T-cell (primary cell): ENCODE measurements at regions not wholly inside any gene's neighbourhood (a gene's known extent, or its start where the extent isn't known, plus 50 kb on each side); places are given as distances from the start of the nearest gene placed in this dataset.
"Not testable (repeated sequence)": the region's sequence is repeated elsewhere in the genome, so short reads cannot be mapped to it uniquely, and the experiment has no call there.

ENCODE experiments used
- ATAC-seq, 4 experiments: fragments of 200-7000 bp in 3 of 4; fragments of 150-1000 bp in 1 of 4; cut with Tn5 transposase; replicated peaks in 1 of 4; 1 replicate in 3 of 4; 2 replicates in 1 of 4; pipeline ENCODE4 v1.10.0; 2021; ENCODE audit warnings: moderate library complexity in 3 of 4, mild to moderate bottlenecking in 2 of 4, moderate number of reproducible peaks in 1 of 4
- CTCF ChIA-PET, 2 donors: fragments of 300-600 bp; sonication (Branson Sonifier 250); formaldehyde crosslinking; loops; one replicate each; lab custom pipeline; 2022; ENCODE audit warnings: antibody characterized with exemption in 2 of 2; lab: Charles Lee
- POLR2A ChIA-PET, 2 donors: fragments of 300-600 bp; sonication (Branson Sonifier 250); formaldehyde crosslinking; loops; one replicate each; lab custom pipeline; 2022; ENCODE audit warnings: antibody characterized with exemption in 2 of 2; lab: Charles Lee
- DNase-seq, 35 experiments: peaks; one replicate each; pipeline versions ENCODE4 v3.0.0 to v3.0.0-alpha.2; 2013 to 2023
- H3K27ac ChIP-seq: one replicate; pipeline ENCODE4 v1.5.1; 2013; ENCODE audit warnings: low read length
- H3K27me3 ChIP-seq, 2 experiments: replicated peaks in 1 of 2; 1 replicate in 1 of 2; 2 replicates in 1 of 2; pipeline versions ENCODE4 v1.6.1 to v1.7.0; 2013; ENCODE audit warnings: low read length in 1 of 2, mixed read lengths in 1 of 2; ENCODE audit not compliant: control insufficient read depth in 2 of 2, insufficient read depth in 2 of 2; ENCODE audit errors: extremely low read depth in 1 of 2
- H3K36me3 ChIP-seq, 2 donors: 1 replicate in 1 of 2; 2 replicates in 1 of 2; pipeline versions ENCODE4 v1.6.1 to v1.7.0; 2013; ENCODE audit warnings: low read length in 1 of 2; ENCODE audit not compliant: control insufficient read depth in 2 of 2, insufficient read depth in 1 of 2; ENCODE audit errors: extremely low read depth in 1 of 2
- H3K4me1 ChIP-seq, 2 experiments: 1 replicate in 1 of 2; 2 replicates in 1 of 2; pipeline versions ENCODE4 v1.6.1 to v1.7.0; 2013; ENCODE audit warnings: low read length in 2 of 2, mixed read lengths in 1 of 2; ENCODE audit not compliant: insufficient read depth in 2 of 2, control insufficient read depth in 1 of 2; ENCODE audit errors: extremely low read depth in 1 of 2
- H3K4me3 ChIP-seq, 2 donors: 1 replicate in 1 of 2; 2 replicates in 1 of 2; pipeline versions ENCODE4 v1.5.1 to v1.7.0; 2013; ENCODE audit warnings: mild to moderate bottlenecking in 2 of 2, low read length in 1 of 2, moderate library complexity in 1 of 2; ENCODE audit not compliant: control insufficient read depth in 1 of 2; ENCODE audit errors: extremely low read depth in 1 of 2
- H3K9me3 ChIP-seq: 2 replicates; pipeline ENCODE4 v1.7.0; 2013
- H3K27ac Mint-ChIP-seq, 2 donors: one replicate each; pipeline ENCODE4 v1.8.0; 2020 to 2021; ENCODE audit warnings: mild to moderate bottlenecking in 2 of 2, mixed read lengths in 2 of 2
- H3K27me3 Mint-ChIP-seq, 2 donors: one replicate each; pipeline ENCODE4 v1.8.0; 2021 to 2022; ENCODE audit warnings: mixed read lengths in 2 of 2
- H3K36me3 Mint-ChIP-seq: one replicate; pipeline ENCODE4 v1.8.0; 2021; ENCODE audit warnings: mixed read lengths
- H3K4me1 Mint-ChIP-seq, 3 donors: one replicate each; pipeline ENCODE4 v1.8.0; 2020 to 2022; ENCODE audit warnings: mixed read lengths in 3 of 3, mild to moderate bottlenecking in 1 of 3
- H3K4me3 Mint-ChIP-seq, 3 donors: one replicate each; pipeline ENCODE4 v1.8.0; 2020 to 2022; ENCODE audit warnings: mild to moderate bottlenecking in 3 of 3, mixed read lengths in 3 of 3, moderate library complexity in 3 of 3
- H3K9me3 Mint-ChIP-seq, 3 donors: one replicate each; pipeline ENCODE4 v1.8.0; 2020 to 2022; ENCODE audit warnings: mixed read lengths in 3 of 3
- WGBS: methylation state at CpG from one replicate; pipeline ENCODE4 v1.1.5; 2013; ENCODE audit warnings: missing lambda C conversion rate; ENCODE audit not compliant: insufficient coverage; 5-methylcytosine and 5-hydroxymethylcytosine counted together

GRCh38 chr4:77449171-77449570 lies 156.4 kb upstream of the CXCL13 start:
- Histone ChIP-seq H3K9me3 (no peaks in the 10 kb centered on the region), H3K36me3 (no peaks in the 10 kb centered on the region), H3K4me1 (no peaks in the 10 kb centered on the region), H3K27me3 (no peaks in the 10 kb centered on the region), H3K27ac (no peak overlapping the region), H3K4me3 (no peak overlapping the region)
- Mint-ChIP-seq H3K9me3 (no peaks in the 10 kb centered on the region), H3K36me3 (no peaks in the 10 kb centered on the region), H3K27me3 (peaks cover 2 to 16% of the 10 kb centered on the region in 2 donors), H3K27ac (no peak overlapping the region), H3K4me1 (no peaks in the 10 kb centered on the region), H3K4me3 (no peak overlapping the region)
- DNase-seq (no peak), ATAC-seq (no peak)
- WGBS, result no CpG with 5 or more reads among the region's 2 CpGs
- ChIA-PET CTCF (no interaction called here), POLR2A (no interaction called here)

GRCh38 chr4:77450006-77450405 lies 155.6 kb upstream of the CXCL13 start:
- H3K27ac ChIP-seq, result no peak overlapping the region
- DNase-seq, result no peak
- no peaks in the 10 kb centered on the region for H3K4me1 ChIP-seq
- Mint-ChIP-seq H3K4me3 (no peak overlapping the region), H3K36me3 (no peaks in the 10 kb centered on the region), H3K4me1 (no peaks in the 10 kb centered on the region), H3K27me3 (peaks cover 2 to 16% of the 10 kb centered on the region in 2 donors), H3K9me3 (no peaks in the 10 kb centered on the region), H3K27ac (no peak overlapping the region)
- ChIA-PET POLR2A (interaction anchor here (0.6 to 0.9 kb wide), 2 partner anchors 15 to 27 kb away, joined by 3 read pairs; no protein-coding TSS in a partner anchor), CTCF (no interaction called here)
- no CpG with 5 or more reads among the region's 4 CpGs for WGBS
- no peak overlapping the region for H3K4me3 ChIP-seq
- H3K27me3 ChIP-seq, result no peaks in the 10 kb centered on the region
- no peaks in the 10 kb centered on the region for H3K36me3 ChIP-seq
- ATAC-seq, result no peak
- no peaks in the 10 kb centered on the region for H3K9me3 ChIP-seq

GRCh38 chr4:77451530-77451929 lies 154.1 kb upstream of the CXCL13 start:
- no peak overlapping the region for H3K4me3 ChIP-seq
- H3K27me3 ChIP-seq, result no peaks in the 10 kb centered on the region
- Mint-ChIP-seq H3K4me3 (no peak overlapping the region), H3K36me3 (no peaks in the 10 kb centered on the region), H3K27ac (no peak overlapping the region), H3K4me1 (no peaks in the 10 kb centered on the region), H3K9me3 (peaks cover 0 to 4% (median 0%) of the 10 kb centered on the region in 3 donors), H3K27me3 (peaks cover 0 to 10% of the 10 kb centered on the region in 2 donors)
- no CpG with 5 or more reads among the region's 1 CpG for WGBS
- no peak overlapping the region for H3K27ac ChIP-seq
- DNase-seq (no peak), ATAC-seq (no peak)
- POLR2A ChIA-PET, result no interaction called here
- H3K36me3 ChIP-seq, result no peaks in the 10 kb centered on the region
- H3K9me3 ChIP-seq, result no peaks in the 10 kb centered on the region
- CTCF ChIA-PET, result no interaction called here
- H3K4me1 ChIP-seq, result no peaks in the 10 kb centered on the region

- H3K36me3 ChIP-seq, H3K9me3 ChIP-seq, DNase-seq, H3K4me1 Mint-ChIP-seq, H3K27ac Mint-ChIP-seq, CTCF ChIA-PET, ATAC-seq, H3K27me3 Mint-ChIP-seq, H3K4me3 ChIP-seq, H3K27me3 ChIP-seq, H3K27ac ChIP-seq, H3K9me3 Mint-ChIP-seq, H3K4me3 Mint-ChIP-seq, H3K4me1 ChIP-seq, POLR2A ChIA-PET, H3K36me3 Mint-ChIP-seq: not testable (repeated sequence)
- no CpG with 5 or more reads among the region's 5 CpGs for WGBS
These were observed 153.5 kb upstream of the CXCL13 start for GRCh38 chr4:77452117-77452516.

- Mint-ChIP-seq H3K4me1 (no peaks in the 10 kb centered on the region), H3K27me3 (peaks cover 0 to 3% of the 10 kb centered on the region in 2 donors), H3K27ac (no peak overlapping the region), H3K4me3 (no peak overlapping the region), H3K9me3 (peaks cover 0 to 4% (median 4%) of the 10 kb centered on the region in 3 donors), H3K36me3 (no peaks in the 10 kb centered on the region)
- POLR2A ChIA-PET, result no interaction called here
- Histone ChIP-seq H3K36me3 (no peaks in the 10 kb centered on the region), H3K4me1 (no peaks in the 10 kb centered on the region), H3K4me3 (no peak overlapping the region), H3K27ac (no peak overlapping the region), H3K27me3 (no peaks in the 10 kb centered on the region), H3K9me3 (no peaks in the 10 kb centered on the region)
- CTCF ChIA-PET, result interaction anchor here in 1 of 2 donors (0.5 kb wide), 1 partner anchor 27 kb away, joined by 4 read pairs; no protein-coding TSS in a partner anchor
- WGBS, result 86% methylated on average over 1 of the region's 1 CpG
- DNase-seq (no peak), ATAC-seq (no peak)
These were observed 151.7 kb upstream of the CXCL13 start for GRCh38 chr4:77453911-77454310.

- no peak for DNase-seq
- H3K4me1 Mint-ChIP-seq, result no peaks in the 10 kb centered on the region
- peaks cover under 1 to 9% (median 6%) of the 10 kb centered on the region in 3 donors for H3K9me3 Mint-ChIP-seq
- no peaks in the 10 kb centered on the region for H3K36me3 Mint-ChIP-seq
- CTCF ChIA-PET, result no interaction called here
- Histone ChIP-seq H3K4me1 (no peaks in the 10 kb centered on the region), H3K27me3 (no peaks in the 10 kb centered on the region), H3K9me3 (no peaks in the 10 kb centered on the region), H3K27ac (no peak overlapping the region), H3K4me3 (no peak overlapping the region), H3K36me3 (no peaks in the 10 kb centered on the region)
- no peak overlapping the region for H3K4me3 Mint-ChIP-seq
- peaks cover 0 to 3% of the 10 kb centered on the region in 2 donors for H3K27me3 Mint-ChIP-seq
- POLR2A ChIA-PET, result no interaction called here
- H3K27ac Mint-ChIP-seq, result no peak overlapping the region
- WGBS, result no CpG with 5 or more reads among the region's 1 CpG
- no peak for ATAC-seq
These were observed 150.8 kb upstream of the CXCL13 start for GRCh38 chr4:77454858-77455257.

GRCh38 chr4:77464100-77464499 lies 141.5 kb upstream of the CXCL13 start:
- H3K4me1 Mint-ChIP-seq, H3K27ac Mint-ChIP-seq, POLR2A ChIA-PET, H3K9me3 ChIP-seq, ATAC-seq, DNase-seq, H3K36me3 Mint-ChIP-seq, H3K4me3 Mint-ChIP-seq, H3K36me3 ChIP-seq, H3K4me3 ChIP-seq, H3K27ac ChIP-seq, H3K27me3 ChIP-seq, H3K4me1 ChIP-seq: not testable (repeated sequence)
- no CpG with 5 or more reads among the region's 2 CpGs for WGBS
- Mint-ChIP-seq H3K9me3 (peaks cover 4 to 13% (median 4%) of the 10 kb centered on the region in 3 donors), H3K27me3 (peaks cover 3 to 11% of the 10 kb centered on the region in 2 donors)
- CTCF ChIA-PET, result interaction anchor here in 1 of 2 donors (2.0 kb wide), 1 partner anchor 137 kb away, joined by 7 read pairs; no protein-coding TSS in a partner anchor
